Immature natural killer cell (primary cell): ENCODE measurements at regions not wholly inside any gene's neighbourhood (a gene's known extent, or its start where the extent isn't known, plus 50 kb on each side); places are given as distances from the start of the nearest gene placed in this dataset.
"Not testable (repeated sequence)": the region's sequence is repeated elsewhere in the genome, so short reads cannot be mapped to it uniquely, and the experiment has no call there.

Source experiments
- DNase-seq, 3 donors: peaks; one replicate each; pipeline ENCODE4 v3.0.0; 2022; ENCODE audit warnings: mixed read lengths in 1 of 3
- H3K27ac Mint-ChIP-seq, 6 donors: one replicate each; pipeline ENCODE4 v1.8.0; 2020; ENCODE audit warnings: mixed read lengths in 6 of 6, mild to moderate bottlenecking in 5 of 6, inconsistent platforms in 4 of 6, moderate library complexity in 3 of 6
- H3K27me3 Mint-ChIP-seq, 3 donors: one replicate each; pipeline ENCODE4 v1.8.0; 2020 to 2021; ENCODE audit warnings: low read depth in 3 of 3, mild to moderate bottlenecking in 3 of 3, mixed read lengths in 3 of 3, moderate library complexity in 3 of 3, inconsistent platforms in 1 of 3
- H3K36me3 Mint-ChIP-seq, 3 donors: one replicate each; pipeline ENCODE4 v1.8.0; 2020; ENCODE audit warnings: mixed read lengths in 3 of 3, inconsistent platforms in 2 of 3, mild to moderate bottlenecking in 2 of 3
- H3K4me1 Mint-ChIP-seq, 2 donors: one replicate each; pipeline ENCODE4 v1.8.0; 2020; ENCODE audit warnings: inconsistent platforms in 2 of 2, mild to moderate bottlenecking in 2 of 2, mixed read lengths in 2 of 2, moderate library complexity in 1 of 2
- H3K4me3 Mint-ChIP-seq, 5 donors: one replicate each; pipeline ENCODE4 v1.8.0; 2020; ENCODE audit warnings: mild to moderate bottlenecking in 5 of 5, mixed read lengths in 5 of 5, inconsistent platforms in 3 of 5, moderate library complexity in 3 of 5
- H3K9me3 Mint-ChIP-seq, 6 donors: one replicate each; pipeline ENCODE4 v1.8.0; 2020; ENCODE audit warnings: mild to moderate bottlenecking in 6 of 6, mixed read lengths in 6 of 6, inconsistent platforms in 4 of 6, moderate library complexity in 3 of 6

- H3K9me3 Mint-ChIP-seq, result peaks cover 0 to 35% (median 8%) of the 10 kb centered on the region in 6 donors
- no peak for DNase-seq
- no peaks in the 10 kb centered on the region for H3K36me3 Mint-ChIP-seq
- no peak overlapping the region for H3K27ac Mint-ChIP-seq
- H3K4me1 Mint-ChIP-seq, result no peaks in the 10 kb centered on the region
- H3K27me3 Mint-ChIP-seq, result peaks cover 0 to 1% (median 0%) of the 10 kb centered on the region in 3 donors
- no peak overlapping the region for H3K4me3 Mint-ChIP-seq
These were observed 418.5 kb upstream of the BTBD3 start for GRCh38 chr20:11499101-11499634.

GRCh38 chr20:11502061-11502460 is 415.6 kb upstream of the BTBD3 start:
- peaks cover 8 to 32% (median 10%) of the 10 kb centered on the region in 6 donors for H3K9me3 Mint-ChIP-seq
- DNase-seq, result no peak
- H3K27ac Mint-ChIP-seq, result no peak overlapping the region
- no peaks in the 10 kb centered on the region for H3K36me3 Mint-ChIP-seq
- no peak overlapping the region for H3K4me3 Mint-ChIP-seq
- H3K4me1 Mint-ChIP-seq, result no peaks in the 10 kb centered on the region
- H3K27me3 Mint-ChIP-seq, result peaks cover 0 to 1% (median 0%) of the 10 kb centered on the region in 3 donors

GRCh38 chr20:11502671-11503070 is 415.0 kb upstream of the BTBD3 start:
- H3K9me3 Mint-ChIP-seq, result peaks cover 8 to 28% (median 10%) of the 10 kb centered on the region in 6 donors
- no peaks in the 10 kb centered on the region for H3K4me1 Mint-ChIP-seq
- no peaks in the 10 kb centered on the region for H3K36me3 Mint-ChIP-seq
- H3K27ac Mint-ChIP-seq, result no peak overlapping the region
- no peak overlapping the region for H3K4me3 Mint-ChIP-seq
- DNase-seq, result no peak
- H3K27me3 Mint-ChIP-seq, result peaks cover 0 to 1% (median 0%) of the 10 kb centered on the region in 3 donors

GRCh38 chr20:11509776-11510175 is 407.9 kb upstream of the BTBD3 start:
- H3K27ac Mint-ChIP-seq, result no peak overlapping the region
- H3K36me3 Mint-ChIP-seq, result no peaks in the 10 kb centered on the region
- peaks cover 2 to 24% (median 7%) of the 10 kb centered on the region in 6 donors for H3K9me3 Mint-ChIP-seq
- H3K4me3 Mint-ChIP-seq, result no peak overlapping the region
- peaks cover 0 to 2% (median 0%) of the 10 kb centered on the region in 3 donors for H3K27me3 Mint-ChIP-seq
- no peaks in the 10 kb centered on the region for H3K4me1 Mint-ChIP-seq
- DNase-seq, result no peak

GRCh38 chr20:11511821-11512220 is 405.9 kb upstream of the BTBD3 start:
- H3K27ac Mint-ChIP-seq, result no peak overlapping the region
- no peak for DNase-seq
- H3K4me3 Mint-ChIP-seq, result no peak overlapping the region
- no peaks in the 10 kb centered on the region for H3K4me1 Mint-ChIP-seq
- H3K36me3 Mint-ChIP-seq, result no peaks in the 10 kb centered on the region
- H3K27me3 Mint-ChIP-seq, result peaks cover 0 to 2% (median 0%) of the 10 kb centered on the region in 3 donors
- H3K9me3 Mint-ChIP-seq, result peaks cover 0 to 16% (median 6%) of the 10 kb centered on the region in 6 donors

GRCh38 chr20:11513241-11513745 is 404.4 kb upstream of the BTBD3 start:
- not testable (repeated sequence) for DNase-seq, H3K4me3 Mint-ChIP-seq, H3K4me1 Mint-ChIP-seq, H3K36me3 Mint-ChIP-seq, H3K27ac Mint-ChIP-seq, H3K27me3 Mint-ChIP-seq
- peaks cover 3 to 18% (median 8%) of the 10 kb centered on the region in 6 donors for H3K9me3 Mint-ChIP-seq

GRCh38 chr20:11516448-11516847 is 401.2 kb upstream of the BTBD3 start:
- Mint-ChIP-seq H3K4me1 (no peaks in the 10 kb centered on the region), H3K27me3 (peaks cover 0 to 3% (median 1%) of the 10 kb centered on the region in 3 donors), H3K27ac (no peak overlapping the region), H3K9me3 (peaks cover 3 to 15% (median 4%) of the 10 kb centered on the region in 6 donors), H3K4me3 (no peak overlapping the region), H3K36me3 (no peaks in the 10 kb centered on the region)
- no peak for DNase-seq

GRCh38 chr20:11520596-11520995 is 397.1 kb upstream of the BTBD3 start:
- Mint-ChIP-seq H3K27me3 (peaks cover 0 to 3% (median 1%) of the 10 kb centered on the region in 3 donors), H3K36me3 (no peaks in the 10 kb centered on the region), H3K27ac (no peak overlapping the region), H3K4me3 (no peak overlapping the region), H3K9me3 (peaks cover 2 to 25% (median 12%) of the 10 kb centered on the region in 6 donors), H3K4me1 (no peaks in the 10 kb centered on the region)
- no peak for DNase-seq

- DNase-seq, result no peak
- Mint-ChIP-seq H3K4me3 (no peak overlapping the region), H3K27ac (no peak overlapping the region), H3K9me3 (peaks cover 2 to 23% (median 13%) of the 10 kb centered on the region in 6 donors), H3K36me3 (no peaks in the 10 kb centered on the region), H3K4me1 (no peaks in the 10 kb centered on the region), H3K27me3 (peaks cover 0 to 3% (median 1%) of the 10 kb centered on the region in 3 donors)
These were observed 396.0 kb upstream of the BTBD3 start for GRCh38 chr20:11521476-11522365.

- peaks cover 2 to 24% (median 11%) of the 10 kb centered on the region in 6 donors for H3K9me3 Mint-ChIP-seq
These were observed 395.3 kb upstream of the BTBD3 start for GRCh38 chr20:11522366-11522741.

GRCh38 chr20:11529047-11529446 is 388.6 kb upstream of the BTBD3 start:
- Mint-ChIP-seq H3K9me3 (peaks cover 0 to 58% (median 32%) of the 10 kb centered on the region in 6 donors), H3K27ac (no peak overlapping the region), H3K4me3 (no peak overlapping the region), H3K27me3 (peaks cover 0 to 2% (median 0%) of the 10 kb centered on the region in 3 donors), H3K4me1 (no peaks in the 10 kb centered on the region), H3K36me3 (no peaks in the 10 kb centered on the region)
- DNase-seq, result no peak

More at GRCh38 chr20:11522366-11522741, 395.3 kb upstream of the BTBD3 start:
- Mint-ChIP-seq H3K4me1 (no peaks in the 10 kb centered on the region), H3K36me3 (no peaks in the 10 kb centered on the region), H3K27ac (no peak overlapping the region), H3K27me3 (peaks cover 0 to 3% (median 1%) of the 10 kb centered on the region in 3 donors), H3K4me3 (no peak overlapping the region)
- DNase-seq, result no peak

GRCh38 chr20:11537032-11537431 is 380.7 kb upstream of the BTBD3 start:
- no peak for DNase-seq
- Mint-ChIP-seq H3K36me3 (no peaks in the 10 kb centered on the region), H3K4me1 (no peaks in the 10 kb centered on the region), H3K9me3 (peaks cover 0 to 16% (median 1%) of the 10 kb centered on the region in 6 donors), H3K4me3 (no peak overlapping the region), H3K27me3 (peaks cover 0 to 4% (median 0%) of the 10 kb centered on the region in 3 donors), H3K27ac (no peak overlapping the region)

- Mint-ChIP-seq H3K4me1 (no peaks in the 10 kb centered on the region), H3K27ac (no peak overlapping the region), H3K27me3 (peaks cover 0 to 4% (median 0%) of the 10 kb centered on the region in 3 donors), H3K36me3 (no peaks in the 10 kb centered on the region), H3K9me3 (peaks cover 0 to 5% (median 0%) of the 10 kb centered on the region in 6 donors), H3K4me3 (no peak overlapping the region)
- no peak for DNase-seq
These were observed 378.2 kb upstream of the BTBD3 start for GRCh38 chr20:11539450-11539849.

- H3K4me1 Mint-ChIP-seq, result no peaks in the 10 kb centered on the region
- DNase-seq, result no peak
- H3K9me3 Mint-ChIP-seq, result peaks cover 0 to 5% (median 0%) of the 10 kb centered on the region in 6 donors
- H3K4me3 Mint-ChIP-seq, result no peak overlapping the region
- H3K27ac Mint-ChIP-seq, result no peak overlapping the region
- peaks cover 0 to 4% (median 0%) of the 10 kb centered on the region in 3 donors for H3K27me3 Mint-ChIP-seq
- H3K36me3 Mint-ChIP-seq, result no peaks in the 10 kb centered on the region
These were observed 377.1 kb upstream of the BTBD3 start for GRCh38 chr20:11540558-11540957.
